GM18520 (cell line): ENCODE measurements at regions not wholly inside any gene's neighbourhood (a gene's known extent, or its start where the extent isn't known, plus 50 kb on each side); places are given as distances from the start of the nearest gene placed in this dataset.
"Not testable (repeated sequence)": the region's sequence is repeated elsewhere in the genome, so short reads cannot be mapped to it uniquely, and the experiment has no call there.

ENCODE experiments used
- ATAC-seq: cut with Tn5 transposase; IDR thresholded peaks from one replicate; pipeline ENCODE4 v1.9.1; 2021; ENCODE audit not compliant: unreplicated experiment

GRCh38 chr16:21487956-21488355 is 111.4 kb upstream of the METTL9 start:
- ATAC-seq, result not testable (repeated sequence)

GRCh38 chr16:21499046-21499445 is 100.3 kb upstream of the METTL9 start:
- ATAC-seq, result not testable (repeated sequence)

- peak; percentile 29 for ATAC-seq
Observed at GRCh38 chr16:21501223-21501868, 98.0 kb upstream of the METTL9 start.

GRCh38 chr16:21501869-21502667 is 97.3 kb upstream of the METTL9 start:
- peak; percentile 81 for ATAC-seq

GRCh38 chr16:21503574-21503920 is 95.8 kb upstream of the METTL9 start:
- ATAC-seq, result not testable (repeated sequence)

GRCh38 chr16:21503941-21504832 is 95.2 kb upstream of the METTL9 start:
- ATAC-seq, result not testable (repeated sequence)

- not testable (repeated sequence) for ATAC-seq
Observed at GRCh38 chr16:21505751-21506520, 93.4 kb upstream of the METTL9 start.

GRCh38 chr16:21506857-21507456 is 92.4 kb upstream of the METTL9 start:
- ATAC-seq, result peak; percentile 38

- not testable (repeated sequence) for ATAC-seq
Observed at GRCh38 chr16:21507631-21508305, 91.6 kb upstream of the METTL9 start.

GRCh38 chr16:21508661-21509436 is 90.5 kb upstream of the METTL9 start:
- ATAC-seq, result not testable (repeated sequence)

- not testable (repeated sequence) for ATAC-seq
Observed at GRCh38 chr16:21509437-21510086, 89.8 kb upstream of the METTL9 start.

- not testable (repeated sequence) for ATAC-seq
Observed at GRCh38 chr16:21510869-21511255, 88.5 kb upstream of the METTL9 start.

- ATAC-seq, result not testable (repeated sequence)
Observed at GRCh38 chr16:21511315-21512210, 87.8 kb upstream of the METTL9 start.

- ATAC-seq, result not testable (repeated sequence)
Observed at GRCh38 chr16:21512280-21513192, 86.8 kb upstream of the METTL9 start.

- not testable (repeated sequence) for ATAC-seq
Observed at GRCh38 chr16:21513337-21513741, 86.0 kb upstream of the METTL9 start.

GRCh38 chr16:21513812-21514473 is 85.4 kb upstream of the METTL9 start:
- not testable (repeated sequence) for ATAC-seq
